ENCODE measurements at regions not wholly inside any gene's neighbourhood (a gene's known extent, or its start where the extent isn't known, plus 50 kb on each side); places are given as distances from the start of the nearest gene placed in this dataset.

GRCh38 chr6:91105532-91105931, 518.7 kb upstream of the MAP3K7 start:
- Histone ChIP-seq H3K27ac (ENCODE audit: low read length) (peak overlapping the region; percentile 85), H3K9me2 (ENCODE audit: insufficient read depth, low read length) (no peaks in the 10 kb centered on the region), H3K9me3 (ENCODE audit: low read length) (no peaks in the 10 kb centered on the region), H3K27me3 (ENCODE audit: insufficient read depth, low read depth, low read length) (no peaks in the 10 kb centered on the region), H3K36me3 (ENCODE audit: insufficient read depth, low read length) (no peaks in the 10 kb centered on the region), H4K20me1 (ENCODE audit: insufficient read depth) (no peaks in the 10 kb centered on the region), H3K9ac (ENCODE audit: low read length) (peak overlapping the region; percentile 34), H3K4me3 (ENCODE audit: low read length) (no peak overlapping the region), H3K4me2 (ENCODE audit: low read length) (no peak overlapping the region), H2AFZ (ENCODE audit: low read depth, low read length) (no peak overlapping the region), H3F3A (ENCODE audit: insufficient read depth, low read length, poor library complexity, severe bottlenecking) (no peaks in the 10 kb centered on the region), H3K79me2 (replicated peaks; ENCODE audit: insufficient read depth, low read length) (no peaks in the 10 kb centered on the region)
- TF ChIP-seq RAD21 (conservative IDR thresholded peaks at IDR 0.05) (no peak), EP300 (conservative IDR thresholded peaks at IDR 0.05; ENCODE audit: poor library complexity, severe bottlenecking) (peak; percentile 95), EZH2 (IDR thresholded peaks at IDR 0.05; ENCODE audit: borderline replicate concordance, insufficient read depth, low read length, poor library complexity, severe bottlenecking) (no peak), POLR2AphosphoS5 (IDR thresholded peaks at IDR 0.05) (peak; percentile 77), TAF1 (IDR thresholded peaks at IDR 0.05; ENCODE audit: low read depth) (no peak)
- TF ChIP-seq, protein P1, sequence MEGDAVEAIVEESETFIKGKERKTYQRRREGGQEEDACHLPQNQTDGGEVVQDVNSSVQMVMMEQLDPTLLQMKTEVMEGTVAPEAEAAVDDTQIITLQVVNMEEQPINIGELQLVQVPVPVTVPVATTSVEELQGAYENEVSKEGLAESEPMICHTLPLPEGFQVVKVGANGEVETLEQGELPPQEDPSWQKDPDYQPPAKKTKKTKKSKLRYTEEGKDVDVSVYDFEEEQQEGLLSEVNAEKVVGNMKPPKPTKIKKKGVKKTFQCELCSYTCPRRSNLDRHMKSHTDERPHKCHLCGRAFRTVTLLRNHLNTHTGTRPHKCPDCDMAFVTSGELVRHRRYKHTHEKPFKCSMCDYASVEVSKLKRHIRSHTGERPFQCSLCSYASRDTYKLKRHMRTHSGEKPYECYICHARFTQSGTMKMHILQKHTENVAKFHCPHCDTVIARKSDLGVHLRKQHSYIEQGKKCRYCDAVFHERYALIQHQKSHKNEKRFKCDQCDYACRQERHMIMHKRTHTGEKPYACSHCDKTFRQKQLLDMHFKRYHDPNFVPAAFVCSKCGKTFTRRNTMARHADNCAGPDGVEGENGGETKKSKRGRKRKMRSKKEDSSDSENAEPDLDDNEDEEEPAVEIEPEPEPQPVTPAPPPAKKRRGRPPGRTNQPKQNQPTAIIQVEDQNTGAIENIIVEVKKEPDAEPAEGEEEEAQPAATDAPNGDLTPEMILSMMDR (IDR thresholded peaks at IDR 0.05; ENCODE audit: poor library complexity, severe bottlenecking) = no peak

GRCh38 chr6:91099479-91099878, 512.6 kb upstream of the MAP3K7 start:
- Histone ChIP-seq H3K79me2 (replicated peaks; ENCODE audit: insufficient read depth, low read length) (no peaks in the 10 kb centered on the region), H2AFZ (ENCODE audit: low read depth, low read length) (no peak overlapping the region), H4K20me1 (ENCODE audit: insufficient read depth) (no peaks in the 10 kb centered on the region), H3F3A (ENCODE audit: insufficient read depth, low read length, poor library complexity, severe bottlenecking) (no peaks in the 10 kb centered on the region), H3K4me2 (ENCODE audit: low read length) (no peak overlapping the region), H3K9me2 (ENCODE audit: insufficient read depth, low read length) (no peaks in the 10 kb centered on the region), H3K27ac (ENCODE audit: low read length) (no peak overlapping the region), H3K9ac (ENCODE audit: low read length) (no peak overlapping the region), H3K4me3 (ENCODE audit: low read length) (no peak overlapping the region), H3K9me3 (ENCODE audit: low read length) (no peaks in the 10 kb centered on the region), H3K36me3 (ENCODE audit: insufficient read depth, low read length) (no peaks in the 10 kb centered on the region), H3K27me3 (ENCODE audit: insufficient read depth, low read depth, low read length) (no peaks in the 10 kb centered on the region)
- TF ChIP-seq EZH2 (IDR thresholded peaks at IDR 0.05; ENCODE audit: borderline replicate concordance, insufficient read depth, low read length, poor library complexity, severe bottlenecking) = no peak
- TF ChIP-seq, protein P2, sequence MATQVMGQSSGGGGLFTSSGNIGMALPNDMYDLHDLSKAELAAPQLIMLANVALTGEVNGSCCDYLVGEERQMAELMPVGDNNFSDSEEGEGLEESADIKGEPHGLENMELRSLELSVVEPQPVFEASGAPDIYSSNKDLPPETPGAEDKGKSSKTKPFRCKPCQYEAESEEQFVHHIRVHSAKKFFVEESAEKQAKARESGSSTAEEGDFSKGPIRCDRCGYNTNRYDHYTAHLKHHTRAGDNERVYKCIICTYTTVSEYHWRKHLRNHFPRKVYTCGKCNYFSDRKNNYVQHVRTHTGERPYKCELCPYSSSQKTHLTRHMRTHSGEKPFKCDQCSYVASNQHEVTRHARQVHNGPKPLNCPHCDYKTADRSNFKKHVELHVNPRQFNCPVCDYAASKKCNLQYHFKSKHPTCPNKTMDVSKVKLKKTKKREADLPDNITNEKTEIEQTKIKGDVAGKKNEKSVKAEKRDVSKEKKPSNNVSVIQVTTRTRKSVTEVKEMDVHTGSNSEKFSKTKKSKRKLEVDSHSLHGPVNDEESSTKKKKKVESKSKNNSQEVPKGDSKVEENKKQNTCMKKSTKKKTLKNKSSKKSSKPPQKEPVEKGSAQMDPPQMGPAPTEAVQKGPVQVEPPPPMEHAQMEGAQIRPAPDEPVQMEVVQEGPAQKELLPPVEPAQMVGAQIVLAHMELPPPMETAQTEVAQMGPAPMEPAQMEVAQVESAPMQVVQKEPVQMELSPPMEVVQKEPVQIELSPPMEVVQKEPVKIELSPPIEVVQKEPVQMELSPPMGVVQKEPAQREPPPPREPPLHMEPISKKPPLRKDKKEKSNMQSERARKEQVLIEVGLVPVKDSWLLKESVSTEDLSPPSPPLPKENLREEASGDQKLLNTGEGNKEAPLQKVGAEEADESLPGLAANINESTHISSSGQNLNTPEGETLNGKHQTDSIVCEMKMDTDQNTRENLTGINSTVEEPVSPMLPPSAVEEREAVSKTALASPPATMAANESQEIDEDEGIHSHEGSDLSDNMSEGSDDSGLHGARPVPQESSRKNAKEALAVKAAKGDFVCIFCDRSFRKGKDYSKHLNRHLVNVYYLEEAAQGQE (IDR thresholded peaks at IDR 0.05; ENCODE audit: borderline replicate concordance) = no peak
- TF ChIP-seq POLR2AphosphoS5 (IDR thresholded peaks at IDR 0.05) = no peak
- no peak for TF ChIP-seq TAF1 (IDR thresholded peaks at IDR 0.05; ENCODE audit: low read depth)
- TF ChIP-seq RAD21 (conservative IDR thresholded peaks at IDR 0.05) = no peak
- TF ChIP-seq SMC3 (conservative IDR thresholded peaks at IDR 0.05; ENCODE audit: poor library complexity) = no peak
- TF ChIP-seq, protein P1 (IDR thresholded peaks at IDR 0.05; ENCODE audit: poor library complexity, severe bottlenecking) = no peak
- TF ChIP-seq EP300 (conservative IDR thresholded peaks at IDR 0.05; ENCODE audit: poor library complexity, severe bottlenecking) = no peak
- no peak for TF ChIP-seq MXI1 (conservative IDR thresholded peaks at IDR 0.05; ENCODE audit: poor library complexity, severe bottlenecking)
